ENCODE measurements at regions not wholly inside any gene's neighbourhood (a gene's known extent, or its start where the extent isn't known, plus 50 kb on each side); places are given as distances from the start of the nearest gene placed in this dataset.

DNA sequence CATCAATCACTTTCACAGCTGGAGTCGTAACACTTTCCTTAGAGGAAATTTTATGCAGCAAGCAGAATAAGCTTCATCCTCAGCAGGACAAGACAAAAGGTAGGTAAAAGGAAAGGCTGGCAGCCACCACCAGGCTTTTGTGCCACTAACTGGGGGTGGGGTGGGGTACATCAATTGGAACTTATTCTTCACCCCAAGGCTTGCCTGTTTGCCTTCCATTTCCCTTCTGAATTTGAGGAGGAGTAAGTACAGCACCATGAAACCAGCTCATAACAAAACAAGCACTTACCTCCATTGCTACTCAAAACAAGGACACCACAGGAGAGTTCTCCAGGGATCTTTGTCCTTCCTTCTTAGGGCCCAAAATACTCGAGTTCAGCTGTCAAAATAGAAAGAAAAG lies 296.8 kb downstream of the ARRDC4 start:
- H3K27me3 ChIP-seq = no peaks in the 10 kb centered on the region
- intact Hi-C loops (cut with DNase I; ENCODE audit: low total_unique reads) = no loop called here
- no peak overlapping the region for H3K4me3 ChIP-seq
- H3K4me1 ChIP-seq = no peaks in the 10 kb centered on the region
- no peaks in the 10 kb centered on the region for H3K36me3 ChIP-seq
- no peak overlapping the region for H3K27ac ChIP-seq
- no peak for DNase-seq (ENCODE audit: low spot score in 2 of 2)
- peaks cover 0 to 14% of the 10 kb centered on the region in 2 donors for H3K9me3 ChIP-seq
- TF ChIP-seq, protein P1, sequence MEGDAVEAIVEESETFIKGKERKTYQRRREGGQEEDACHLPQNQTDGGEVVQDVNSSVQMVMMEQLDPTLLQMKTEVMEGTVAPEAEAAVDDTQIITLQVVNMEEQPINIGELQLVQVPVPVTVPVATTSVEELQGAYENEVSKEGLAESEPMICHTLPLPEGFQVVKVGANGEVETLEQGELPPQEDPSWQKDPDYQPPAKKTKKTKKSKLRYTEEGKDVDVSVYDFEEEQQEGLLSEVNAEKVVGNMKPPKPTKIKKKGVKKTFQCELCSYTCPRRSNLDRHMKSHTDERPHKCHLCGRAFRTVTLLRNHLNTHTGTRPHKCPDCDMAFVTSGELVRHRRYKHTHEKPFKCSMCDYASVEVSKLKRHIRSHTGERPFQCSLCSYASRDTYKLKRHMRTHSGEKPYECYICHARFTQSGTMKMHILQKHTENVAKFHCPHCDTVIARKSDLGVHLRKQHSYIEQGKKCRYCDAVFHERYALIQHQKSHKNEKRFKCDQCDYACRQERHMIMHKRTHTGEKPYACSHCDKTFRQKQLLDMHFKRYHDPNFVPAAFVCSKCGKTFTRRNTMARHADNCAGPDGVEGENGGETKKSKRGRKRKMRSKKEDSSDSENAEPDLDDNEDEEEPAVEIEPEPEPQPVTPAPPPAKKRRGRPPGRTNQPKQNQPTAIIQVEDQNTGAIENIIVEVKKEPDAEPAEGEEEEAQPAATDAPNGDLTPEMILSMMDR (IDR thresholded peaks at IDR 0.05) = no peak
- TF ChIP-seq POLR2A (IDR thresholded peaks at IDR 0.05) (no peak), POLR2AphosphoS5 (IDR thresholded peaks at IDR 0.05) (no peak)

GRCh38 chr15:98263787-98264186 lies 303.3 kb downstream of the ARRDC4 start:
- intact Hi-C loops (cut with DNase I; ENCODE audit: low total_unique reads) = no loop called here
- no peaks in the 10 kb centered on the region for H3K4me1 ChIP-seq
- no peak for TF ChIP-seq POLR2AphosphoS5 (IDR thresholded peaks at IDR 0.05)
- no peak for DNase-seq (ENCODE audit: low spot score in 2 of 2)
- no peak overlapping the region for H3K27ac ChIP-seq
- H3K27me3 ChIP-seq = no peaks in the 10 kb centered on the region
- peaks cover 5 to 33% of the 10 kb centered on the region in 2 donors for H3K9me3 ChIP-seq
- H3K36me3 ChIP-seq = no peaks in the 10 kb centered on the region
- H3K4me3 ChIP-seq = no peak overlapping the region

DNA sequence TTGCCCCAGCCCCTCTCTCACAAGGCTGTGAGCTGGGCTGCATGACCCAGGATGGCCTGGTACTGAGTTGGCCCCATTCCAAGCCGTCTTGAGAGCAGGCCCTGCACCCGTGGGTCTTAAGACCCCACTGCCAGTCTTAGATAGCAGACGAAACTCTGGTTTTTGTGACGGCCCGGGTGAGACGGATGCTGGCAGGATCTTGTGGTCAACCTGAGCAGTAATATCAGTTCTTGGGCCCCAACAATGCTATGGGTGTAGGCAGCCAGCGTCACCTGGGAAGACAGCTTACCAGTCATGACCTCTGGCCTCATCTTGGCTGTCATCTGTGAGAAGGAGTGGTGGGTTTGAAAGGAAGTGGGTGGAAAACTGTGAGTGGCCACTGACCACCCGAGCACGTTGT lies 305.8 kb downstream of the ARRDC4 start:
- Histone ChIP-seq H3K4me1 (no peaks in the 10 kb centered on the region), H3K27ac (no peak overlapping the region), H3K27me3 (no peaks in the 10 kb centered on the region), H3K4me3 (no peak overlapping the region), H3K9me3 (peaks cover 5 to 20% of the 10 kb centered on the region in 2 donors), H3K36me3 (no peaks in the 10 kb centered on the region)
- intact Hi-C loops (cut with DNase I; ENCODE audit: low total_unique reads) = no loop called here
- no peak for DNase-seq (ENCODE audit: low spot score in 2 of 2)
- TF ChIP-seq POLR2A (IDR thresholded peaks at IDR 0.05) = no peak
- TF ChIP-seq POLR2AphosphoS5 (IDR thresholded peaks at IDR 0.05) = no peak
- TF ChIP-seq, protein P1 (IDR thresholded peaks at IDR 0.05) = no peak

- no peaks in the 10 kb centered on the region for H3K36me3 ChIP-seq
- no peak overlapping the region for H3K4me3 ChIP-seq
- H3K27ac ChIP-seq = no peak overlapping the region
- H3K27me3 ChIP-seq = no peaks in the 10 kb centered on the region
- peaks cover 5 to 14% of the 10 kb centered on the region in 2 donors for H3K9me3 ChIP-seq
- TF ChIP-seq POLR2AphosphoS5 (IDR thresholded peaks at IDR 0.05) (no peak), POLR2A (IDR thresholded peaks at IDR 0.05) (no peak)
- TF ChIP-seq, protein P1 (IDR thresholded peaks at IDR 0.05) = no peak
- intact Hi-C loops (cut with DNase I; ENCODE audit: low total_unique reads) = no loop called here
- DNase-seq (ENCODE audit: low spot score in 2 of 2) = no peak
- no peaks in the 10 kb centered on the region for H3K4me1 ChIP-seq
Observed at GRCh38 chr15:98268163-98268562, 307.7 kb downstream of the ARRDC4 start.

GRCh38 chr15:98272625-98273024 lies 312.1 kb downstream of the ARRDC4 start:
- Histone ChIP-seq H3K27me3 (no peaks in the 10 kb centered on the region), H3K9me3 (no peaks in the 10 kb centered on the region), H3K4me3 (no peak overlapping the region), H3K4me1 (no peaks in the 10 kb centered on the region), H3K27ac (no peak overlapping the region), H3K36me3 (no peaks in the 10 kb centered on the region)
- DNase-seq (ENCODE audit: low spot score in 2 of 2) = no peak
- TF ChIP-seq, protein P1 (IDR thresholded peaks at IDR 0.05) = no peak
- TF ChIP-seq POLR2A (IDR thresholded peaks at IDR 0.05) (no peak), POLR2AphosphoS5 (IDR thresholded peaks at IDR 0.05) (no peak)
- intact Hi-C loops (cut with DNase I; ENCODE audit: low total_unique reads) = no loop called here

GRCh38 chr15:98276018-98276417 lies 315.5 kb downstream of the ARRDC4 start:
- H3K27ac ChIP-seq = no peak overlapping the region
- no peaks in the 10 kb centered on the region for H3K27me3 ChIP-seq
- H3K9me3 ChIP-seq = no peaks in the 10 kb centered on the region
- no peaks in the 10 kb centered on the region for H3K4me1 ChIP-seq
- no peaks in the 10 kb centered on the region for H3K36me3 ChIP-seq
- DNase-seq (ENCODE audit: low spot score in 2 of 2) = no peak
- H3K4me3 ChIP-seq = no peak overlapping the region
- TF ChIP-seq POLR2AphosphoS5 (IDR thresholded peaks at IDR 0.05) (no peak), POLR2A (IDR thresholded peaks at IDR 0.05) (no peak)
- TF ChIP-seq, protein P1 (IDR thresholded peaks at IDR 0.05) = no peak
- intact Hi-C loops (cut with DNase I; ENCODE audit: low total_unique reads) = no loop called here
